Cardiac fibroblast (primary cell): ENCODE measurements at regions not wholly inside any gene's neighbourhood (a gene's known extent, or its start where the extent isn't known, plus 50 kb on each side); places are given as distances from the start of the nearest gene placed in this dataset.

Source experiments
- DNase-seq, 2 donors: peaks; one replicate each; pipeline versions ENCODE4 v3.0.0 to v3.0.0-alpha.2; 2010; ENCODE audit warnings: low read depth in 2 of 2
- H3K4me3 ChIP-seq, 2 donors: replicated peaks in 1 of 2; 1 replicate in 1 of 2; 2 replicates in 1 of 2; pipeline ENCODE4 v1.5.1; 2011; ENCODE audit warnings: low read depth in 2 of 2, low read length in 2 of 2, mild to moderate bottlenecking in 2 of 2, moderate library complexity in 1 of 2
- TF ChIP-seq, protein P1 (sequence below): IDR thresholded peaks from one replicate; pipeline ENCODE4 v1.5.1; 2011; ENCODE audit warnings: low read depth, mild to moderate bottlenecking, low read length, inconsistent platforms

DNA sequence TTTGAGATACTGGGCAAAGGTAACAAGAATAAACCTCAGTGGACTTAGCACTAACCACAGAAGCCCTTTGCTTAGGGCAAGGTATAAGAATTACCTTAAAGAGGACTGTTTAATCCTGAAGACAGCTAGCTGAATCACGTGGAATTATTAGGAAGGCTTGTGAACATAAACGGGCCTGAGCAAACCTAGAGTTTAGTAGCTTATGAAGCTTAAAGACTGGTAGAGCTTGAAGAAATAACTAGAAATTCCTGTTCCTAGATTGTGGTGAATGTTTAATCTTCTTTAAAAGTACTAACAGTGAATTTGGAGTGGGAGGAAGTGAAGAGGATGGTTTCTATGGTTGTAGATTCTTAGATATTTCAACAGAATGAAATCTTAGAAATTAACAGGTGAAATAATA lies 428.9 kb upstream of the THRB start:
- DNase-seq, result no peak
- TF ChIP-seq, protein P1, sequence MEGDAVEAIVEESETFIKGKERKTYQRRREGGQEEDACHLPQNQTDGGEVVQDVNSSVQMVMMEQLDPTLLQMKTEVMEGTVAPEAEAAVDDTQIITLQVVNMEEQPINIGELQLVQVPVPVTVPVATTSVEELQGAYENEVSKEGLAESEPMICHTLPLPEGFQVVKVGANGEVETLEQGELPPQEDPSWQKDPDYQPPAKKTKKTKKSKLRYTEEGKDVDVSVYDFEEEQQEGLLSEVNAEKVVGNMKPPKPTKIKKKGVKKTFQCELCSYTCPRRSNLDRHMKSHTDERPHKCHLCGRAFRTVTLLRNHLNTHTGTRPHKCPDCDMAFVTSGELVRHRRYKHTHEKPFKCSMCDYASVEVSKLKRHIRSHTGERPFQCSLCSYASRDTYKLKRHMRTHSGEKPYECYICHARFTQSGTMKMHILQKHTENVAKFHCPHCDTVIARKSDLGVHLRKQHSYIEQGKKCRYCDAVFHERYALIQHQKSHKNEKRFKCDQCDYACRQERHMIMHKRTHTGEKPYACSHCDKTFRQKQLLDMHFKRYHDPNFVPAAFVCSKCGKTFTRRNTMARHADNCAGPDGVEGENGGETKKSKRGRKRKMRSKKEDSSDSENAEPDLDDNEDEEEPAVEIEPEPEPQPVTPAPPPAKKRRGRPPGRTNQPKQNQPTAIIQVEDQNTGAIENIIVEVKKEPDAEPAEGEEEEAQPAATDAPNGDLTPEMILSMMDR, result no peak
- no peak overlapping the region for H3K4me3 ChIP-seq

DNA sequence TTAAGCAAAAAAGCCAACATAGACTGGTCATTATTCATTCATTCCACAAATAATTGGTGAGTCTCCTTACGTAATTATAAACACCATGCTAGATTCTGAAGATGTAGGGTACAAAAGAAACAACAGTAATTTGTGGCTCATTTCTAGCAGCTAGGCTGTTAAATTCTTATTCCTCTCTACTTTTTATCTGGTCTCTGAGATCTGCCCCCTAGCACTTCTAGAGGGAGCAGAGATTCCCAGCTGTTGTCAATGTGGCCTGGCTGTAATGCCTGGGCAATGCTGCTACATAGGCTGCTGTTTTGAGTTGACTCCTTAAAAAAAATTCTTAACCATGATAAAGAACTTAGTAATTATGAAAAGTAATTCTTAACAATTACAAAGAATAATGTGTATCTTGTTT lies 434.9 kb upstream of the THRB start:
- no peak overlapping the region for H3K4me3 ChIP-seq
- TF ChIP-seq, protein P1, result no peak
- no peak for DNase-seq

DNA sequence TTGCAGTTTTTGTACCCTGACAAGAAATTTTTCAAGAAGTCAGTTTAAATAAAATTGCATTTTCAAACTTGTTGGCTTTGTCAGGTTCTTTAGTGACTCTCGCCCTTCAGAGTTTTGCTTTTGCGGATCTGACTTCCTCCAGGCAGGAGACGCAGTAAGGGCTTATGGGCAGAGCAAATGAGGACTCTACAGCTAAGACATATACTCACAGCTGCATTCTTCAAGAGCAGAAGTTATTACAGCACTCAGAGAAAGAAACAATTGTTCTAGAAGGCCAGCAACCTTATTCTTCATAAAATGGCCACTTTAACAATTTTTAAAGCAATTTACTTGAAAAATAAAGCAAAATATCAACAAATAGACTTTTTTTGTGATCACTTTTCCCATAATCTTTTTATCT lies 438.8 kb upstream of the THRB start:
- TF ChIP-seq, protein P1, result no peak
- DNase-seq, result no peak
- H3K4me3 ChIP-seq, result no peak overlapping the region

DNA sequence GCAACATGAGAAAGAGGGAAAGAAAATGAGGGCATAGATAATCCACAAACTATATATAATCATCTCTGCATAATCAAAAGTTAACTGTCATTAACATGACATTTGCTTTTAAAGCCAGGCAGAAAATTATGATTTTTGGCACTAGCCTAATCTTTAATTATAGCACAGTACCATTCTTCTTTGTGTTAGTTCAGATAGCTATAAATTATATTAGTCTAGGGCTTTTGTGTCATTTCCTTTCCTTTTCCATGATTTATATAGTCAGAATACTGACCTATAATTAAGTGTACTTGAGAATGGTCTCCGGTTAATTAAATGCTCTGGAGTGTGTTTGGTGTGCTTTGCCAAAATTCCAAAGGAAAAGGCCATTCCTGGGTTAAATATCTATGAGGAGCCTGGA lies 441.9 kb upstream of the THRB start:
- no peak overlapping the region for H3K4me3 ChIP-seq
- TF ChIP-seq, protein P1, result no peak
- DNase-seq, result no peak

DNA sequence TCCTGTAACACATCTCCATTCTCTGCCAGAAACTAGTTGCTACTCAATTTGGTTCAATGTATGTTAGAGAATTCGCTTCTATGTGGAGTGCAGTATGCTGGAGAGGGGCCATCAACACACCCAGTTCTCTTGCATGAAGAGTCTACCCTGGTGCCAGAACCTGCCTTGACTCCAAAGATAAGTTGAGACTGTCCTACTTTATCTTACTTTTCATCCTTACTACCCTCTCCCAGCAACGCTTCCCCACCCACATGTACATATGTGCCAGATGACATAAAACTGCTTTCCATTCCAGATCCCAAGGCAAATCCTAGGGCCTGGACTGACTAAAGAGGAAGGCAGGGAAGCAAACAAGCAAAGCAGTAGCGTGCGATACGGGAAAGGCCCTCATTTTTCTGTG lies 442.6 kb upstream of the THRB start:
- no peak for DNase-seq
- TF ChIP-seq, protein P1, result no peak

DNA sequence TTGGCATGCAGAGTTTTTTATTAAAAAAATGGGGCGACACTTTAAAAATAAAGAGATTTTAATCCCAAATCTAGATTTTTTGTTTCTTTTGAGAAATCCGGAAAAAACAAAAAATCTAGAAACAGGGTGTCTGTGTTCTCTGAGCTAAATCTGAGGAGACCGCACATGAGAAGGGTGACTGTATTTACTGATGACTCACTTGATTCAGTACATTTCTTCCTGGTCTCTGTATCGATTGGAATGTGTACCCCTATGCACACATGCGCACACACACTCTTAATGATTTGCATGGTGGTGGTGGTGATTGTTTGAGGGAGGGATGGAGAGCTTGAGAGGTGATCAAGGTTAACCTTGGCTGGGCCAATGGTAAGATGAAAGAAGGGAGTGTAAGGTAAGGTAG lies 443.1 kb upstream of the THRB start:
- no peak for DNase-seq
- no peak overlapping the region for H3K4me3 ChIP-seq
- TF ChIP-seq, protein P1, result no peak

More for the DNA sequence above, 442.6 kb upstream of the THRB start:
- no peak overlapping the region for H3K4me3 ChIP-seq

DNA sequence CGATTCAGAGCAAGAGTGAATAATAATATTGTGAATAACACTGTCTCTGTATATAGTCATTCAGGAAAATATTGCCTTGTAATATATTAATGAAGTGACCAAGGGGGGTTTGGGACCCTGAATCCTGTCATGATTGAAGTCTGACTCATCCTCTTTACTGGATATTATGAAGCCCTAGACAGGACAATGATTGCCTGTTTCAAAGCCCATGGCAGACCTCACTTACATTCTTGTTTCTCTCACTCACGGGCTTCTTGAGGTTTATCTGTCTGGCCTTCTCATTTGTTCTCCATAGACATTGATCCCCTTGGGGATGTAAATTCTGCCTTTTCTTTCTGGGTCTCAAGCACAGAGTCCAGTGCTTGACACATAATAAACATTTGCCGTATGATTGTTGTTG lies 449.3 kb upstream of the THRB start:
- H3K4me3 ChIP-seq, result no peak overlapping the region
- DNase-seq, result no peak
- TF ChIP-seq, protein P1, result no peak
